Pancreas (tissue), 10 donors: ENCODE measurements at regions not wholly inside any gene's neighbourhood (a gene's known extent, or its start where the extent isn't known, plus 50 kb on each side); places are given as distances from the start of the nearest gene placed in this dataset.

Source experiments
- ATAC-seq, 4 donors: fragments of 200-7000 bp; cut with Tn5 transposase; one replicate each; pipeline versions ENCODE4 v1.8.0 to v1.9.1; 2020; ENCODE audit warnings: mild to moderate bottlenecking in 4 of 4, moderate library complexity in 4 of 4
- DNase-seq, 6 donors: peaks; one replicate each; pipeline ENCODE4 v3.0.0-alpha.2; 2020
- FAIRE-seq: peaks from 2 replicates; lab custom pipeline; 2012; peaks lifted over from hg19 to GRCh38; lab: Jason Lieb, UNC
- H3K27ac ChIP-seq, 4 donors: fragments of 200-600 bp; sonication (generic); 1 replicate in 3 of 4; 2 replicates in 1 of 4; pipeline versions ENCODE4 v1.5.0 to v1.8.0; 2020
- H3K27me3 ChIP-seq, 4 donors: fragments of 200-600 bp; one replicate each; pipeline ENCODE4 v1.8.0; 2021
- H3K36me3 ChIP-seq, 3 donors: fragments of 200-600 bp; sonication (generic) in 1 of 3; one replicate each; pipeline versions ENCODE4 v1.5.0 to v1.8.0; 2020 to 2021
- H3K4me1 ChIP-seq, 3 donors: fragments of 200-600 bp; one replicate each; pipeline ENCODE4 v1.8.0; 2021
- H3K4me3 ChIP-seq, 4 donors: fragments of 200-600 bp; sonication (generic) in 2 of 4; one replicate each; pipeline versions ENCODE4 v1.5.0 to v1.8.0; 2020 to 2021
- H3K9me3 ChIP-seq, 4 donors: fragments of 200-600 bp; one replicate each; pipeline ENCODE4 v1.8.0; 2021
- WGBS, 2 donors: extraction: QIAGEN DNeasy Blood & Tissue Kit; methylation state at CpG; one replicate each; pipeline ENCODE4 v1.1.7; 2013; 5-methylcytosine and 5-hydroxymethylcytosine counted together
- intact Hi-C, 3 donors: fragments of 100-400 bp; cut with DNase I; formaldehyde crosslinking; loops; one replicate each; pipeline versions ENCODE4 v1.11.1 to v1.14.2; 2022
- TF ChIP-seq, protein P1 (sequence below), 4 donors: fragments of 200-600 bp; sonication (generic) in 3 of 4; IDR thresholded peaks; one replicate each; pipeline versions ENCODE4 v1.5.0 to v1.8.0; 2021; ENCODE audit warnings: antibody characterized with exemption in 4 of 4
- donor health status: healthy with polysubstance abuse.
- donor health status: DM: no; HTN: no; CAD: no; lungs with moderate emphysema.
- donor health status: DM: no; HTN: no; CAD: no.
- donor health status: control.
- donor health status: control.
- donor health status: Bipolar disorder and iron deficiency.
- donor health status: DM: yes; HTN: yes; CAD: no.
- donor health status: DM: no; HTN: no; CAD: no.
- donor health status: DM: no; HTN: no; CAD: no.
- donor health status: DM: yes; HTN: yes; CAD: no.

DNA sequence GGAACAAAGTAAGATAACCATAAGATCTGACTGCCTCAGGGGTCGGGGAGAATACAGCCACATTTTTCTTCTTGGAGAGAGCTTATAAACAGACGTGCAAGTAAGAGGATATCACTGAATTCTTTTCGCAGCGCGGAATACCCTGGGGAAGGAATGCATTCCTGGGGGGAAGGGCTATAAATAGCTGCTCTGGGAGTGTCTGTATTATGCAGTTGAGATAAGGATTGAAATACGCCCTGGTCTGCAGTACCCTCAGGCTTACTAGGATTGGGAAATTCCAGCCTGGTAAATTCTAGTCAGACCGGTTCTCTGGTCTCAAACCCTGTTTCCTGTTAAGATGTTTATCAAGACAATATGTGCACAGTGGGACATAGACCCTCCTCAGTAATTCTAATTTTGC is 1491.7 kb upstream of the RAG2 start:
- H3K4me1 ChIP-seq, result no peaks in the 10 kb centered on the region
- ATAC-seq (no peak), DNase-seq (no peak), FAIRE-seq (no peak)
- intact Hi-C loops, result no loop called here
- no peaks in the 10 kb centered on the region for H3K27me3 ChIP-seq
- WGBS, 2 donors, result 60 to 76% methylated on average over 7 of the region's 7 CpGs
- no peaks in the 10 kb centered on the region for H3K9me3 ChIP-seq
- no peak overlapping the region for H3K4me3 ChIP-seq
- H3K27ac ChIP-seq, result no peak overlapping the region
- TF ChIP-seq, protein P1, sequence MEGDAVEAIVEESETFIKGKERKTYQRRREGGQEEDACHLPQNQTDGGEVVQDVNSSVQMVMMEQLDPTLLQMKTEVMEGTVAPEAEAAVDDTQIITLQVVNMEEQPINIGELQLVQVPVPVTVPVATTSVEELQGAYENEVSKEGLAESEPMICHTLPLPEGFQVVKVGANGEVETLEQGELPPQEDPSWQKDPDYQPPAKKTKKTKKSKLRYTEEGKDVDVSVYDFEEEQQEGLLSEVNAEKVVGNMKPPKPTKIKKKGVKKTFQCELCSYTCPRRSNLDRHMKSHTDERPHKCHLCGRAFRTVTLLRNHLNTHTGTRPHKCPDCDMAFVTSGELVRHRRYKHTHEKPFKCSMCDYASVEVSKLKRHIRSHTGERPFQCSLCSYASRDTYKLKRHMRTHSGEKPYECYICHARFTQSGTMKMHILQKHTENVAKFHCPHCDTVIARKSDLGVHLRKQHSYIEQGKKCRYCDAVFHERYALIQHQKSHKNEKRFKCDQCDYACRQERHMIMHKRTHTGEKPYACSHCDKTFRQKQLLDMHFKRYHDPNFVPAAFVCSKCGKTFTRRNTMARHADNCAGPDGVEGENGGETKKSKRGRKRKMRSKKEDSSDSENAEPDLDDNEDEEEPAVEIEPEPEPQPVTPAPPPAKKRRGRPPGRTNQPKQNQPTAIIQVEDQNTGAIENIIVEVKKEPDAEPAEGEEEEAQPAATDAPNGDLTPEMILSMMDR (IDR thresholded peaks at IDR 0.05), result no peak
- no peaks in the 10 kb centered on the region for H3K36me3 ChIP-seq

DNA sequence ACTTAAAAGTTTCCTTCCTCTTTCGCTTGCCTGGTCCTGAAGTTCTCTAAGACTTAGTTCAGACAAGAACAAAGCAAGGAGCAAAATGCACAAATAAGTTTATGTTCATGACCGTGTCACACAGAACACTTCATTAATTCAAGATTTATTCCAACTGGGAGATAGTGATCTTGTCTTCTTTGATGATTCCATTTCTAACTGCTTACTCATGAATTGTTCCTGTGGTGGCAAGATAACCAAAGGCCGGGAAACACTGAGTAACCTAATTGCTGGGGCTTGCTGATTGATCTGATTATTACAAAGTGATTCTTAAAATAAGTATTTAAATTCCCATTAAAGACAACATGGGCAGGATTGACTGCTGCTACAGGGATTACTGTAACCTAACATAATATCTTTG is 1462.9 kb upstream of the RAG2 start:
- H3K27me3 ChIP-seq, result no peaks in the 10 kb centered on the region
- intact Hi-C loops, result no loop called here
- H3K9me3 ChIP-seq, result no peaks in the 10 kb centered on the region
- TF ChIP-seq, protein P1 (IDR thresholded peaks at IDR 0.05), result no peak
- FAIRE-seq (no peak), ATAC-seq (no peak), DNase-seq (no peak)
- no peaks in the 10 kb centered on the region for H3K36me3 ChIP-seq
- H3K4me3 ChIP-seq, result no peak overlapping the region
- no peak overlapping the region for H3K27ac ChIP-seq
- H3K4me1 ChIP-seq, result no peaks in the 10 kb centered on the region
- 76 to 88% methylated on average over 3 of the region's 3 CpGs for WGBS, 2 donors

DNA sequence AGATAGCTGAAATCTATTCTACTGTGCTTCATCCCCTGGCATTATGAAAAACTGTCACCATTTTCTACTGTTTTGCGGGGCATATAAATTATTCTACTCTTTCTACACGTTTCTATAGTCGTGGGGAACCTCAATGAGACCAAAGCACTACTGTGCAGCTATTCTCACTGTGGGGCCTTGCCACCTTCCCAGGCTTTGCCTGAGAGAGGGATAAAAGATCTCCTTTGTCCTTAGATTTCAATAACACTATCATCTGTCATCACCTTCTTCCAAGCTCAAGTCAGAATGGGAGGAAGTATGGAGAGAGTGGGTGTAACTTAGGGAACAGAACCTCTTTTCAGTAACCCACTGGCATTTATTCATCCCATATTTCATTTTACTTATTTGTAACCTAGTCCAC is 1462.1 kb upstream of the RAG2 start:
- no peak for ATAC-seq
- no peaks in the 10 kb centered on the region for H3K36me3 ChIP-seq
- no peaks in the 10 kb centered on the region for H3K9me3 ChIP-seq
- no peaks in the 10 kb centered on the region for H3K27me3 ChIP-seq
- WGBS, 2 donors, result 75 to 94% methylated on average over 3 of the region's 3 CpGs
- intact Hi-C loops, result no loop called here
- no peak overlapping the region for H3K27ac ChIP-seq
- TF ChIP-seq, protein P1 (IDR thresholded peaks at IDR 0.05), result no peak
- H3K4me1 ChIP-seq, result no peaks in the 10 kb centered on the region
- no peak overlapping the region for H3K4me3 ChIP-seq
- no peak for FAIRE-seq
- DNase-seq, result no peak

DNA sequence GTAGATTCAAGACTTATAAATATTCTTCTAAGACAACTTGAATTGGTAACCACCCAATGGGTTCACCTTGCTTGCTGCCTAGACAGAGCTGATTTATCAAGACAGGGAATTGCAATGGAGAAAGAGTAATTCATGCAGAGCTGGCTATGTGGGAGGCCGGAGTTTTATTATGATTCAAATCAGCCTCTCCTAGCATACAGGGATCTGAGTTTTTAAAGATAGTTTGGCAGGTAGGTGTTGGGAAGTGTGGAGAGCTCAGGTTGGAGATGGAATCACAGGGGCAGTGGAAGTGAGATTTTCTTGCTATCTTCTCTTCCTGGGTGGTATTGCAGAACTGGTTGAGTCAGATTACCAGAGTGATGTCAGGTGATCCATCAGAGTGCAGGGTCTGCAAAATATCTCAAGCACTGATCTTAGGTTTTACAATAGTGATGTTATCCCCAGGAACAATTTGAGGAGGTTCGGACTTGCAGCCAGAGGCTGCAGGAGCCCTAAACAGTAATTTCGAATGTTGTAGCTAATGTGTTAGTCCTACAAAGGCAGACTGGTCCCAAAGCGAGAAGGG is 1448.6 kb upstream of the RAG2 start:
- Histone ChIP-seq H3K27me3 (no peaks in the 10 kb centered on the region), H3K4me1 (peaks cover 0 to 3% (median 0%) of the 10 kb centered on the region in 3 donors), H3K36me3 (no peaks in the 10 kb centered on the region), H3K27ac (no peak overlapping the region), H3K9me3 (no peaks in the 10 kb centered on the region), H3K4me3 (no peak overlapping the region)
- DNase-seq, result no peak
- no peak for FAIRE-seq
- intact Hi-C loops, result no loop called here
- TF ChIP-seq, protein P1 (IDR thresholded peaks at IDR 0.05), result no peak
- ATAC-seq, result no peak
- 76 to 92% methylated on average over 4 of the region's 4 CpGs for WGBS, 2 donors

DNA sequence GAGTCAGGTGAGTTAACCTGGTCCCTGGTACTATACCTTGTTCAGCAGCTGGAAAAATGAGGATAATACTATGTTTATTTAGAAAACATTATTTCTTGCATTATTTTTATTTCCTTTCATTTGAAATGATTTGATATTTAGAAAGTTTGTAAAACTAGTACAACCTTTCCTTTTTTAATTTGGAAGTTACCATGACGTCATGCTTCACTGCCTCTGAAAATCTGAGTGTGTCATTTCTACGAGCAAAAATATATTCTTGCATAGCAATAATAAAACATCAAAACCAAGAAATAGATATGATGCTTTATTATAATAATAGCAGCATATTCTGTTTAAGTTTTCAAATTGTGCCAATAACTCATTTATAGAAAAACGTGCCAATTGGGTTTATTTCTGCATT is 1445.0 kb upstream of the RAG2 start:
- no peaks in the 10 kb centered on the region for H3K27me3 ChIP-seq
- ATAC-seq (no peak), FAIRE-seq (no peak), DNase-seq (no peak)
- peaks cover 0 to 3% (median 0%) of the 10 kb centered on the region in 4 donors for H3K9me3 ChIP-seq
- peaks cover 0 to 3% (median 0%) of the 10 kb centered on the region in 3 donors for H3K4me1 ChIP-seq
- TF ChIP-seq, protein P1 (IDR thresholded peaks at IDR 0.05), result no peak
- H3K4me3 ChIP-seq, result no peak overlapping the region
- intact Hi-C loops, result no loop called here
- 85 to 89% methylated on average over 3 of the region's 3 CpGs for WGBS, 2 donors
- H3K27ac ChIP-seq, result no peak overlapping the region
- H3K36me3 ChIP-seq, result no peaks in the 10 kb centered on the region
